GM18868 (cell line): ENCODE measurements at regions not wholly inside any gene's neighbourhood (a gene's known extent, or its start where the extent isn't known, plus 50 kb on each side); places are given as distances from the start of the nearest gene placed in this dataset.

Source experiments
- ATAC-seq: cut with Tn5 transposase; IDR thresholded peaks from one replicate; pipeline ENCODE4 v1.9.1; 2021; ENCODE audit warnings: mild to moderate bottlenecking, moderate library complexity; ENCODE audit not compliant: unreplicated experiment

- ATAC-seq = peak; percentile 37
Observed at GRCh38 chr4:37157476-37158167, 86.9 kb upstream of the NWD2 start.

GRCh38 chr4:37160653-37161052 lies 83.9 kb upstream of the NWD2 start:
- ATAC-seq = peak; percentile 48

GRCh38 chr4:37165844-37166243 lies 78.7 kb upstream of the NWD2 start:
- no peak for ATAC-seq

- ATAC-seq = no peak
Observed at GRCh38 chr4:37169956-37170355, 74.6 kb upstream of the NWD2 start.

- ATAC-seq = no peak
Observed at GRCh38 chr4:37188100-37188499, 56.4 kb upstream of the NWD2 start.
